ENCODE measurements at regions not wholly inside any gene's neighbourhood (a gene's known extent, or its start where the extent isn't known, plus 50 kb on each side); places are given as distances from the start of the nearest gene placed in this dataset.

- TF ChIP-seq EZH2 (IDR thresholded peaks at IDR 0.05; ENCODE audit: insufficient read depth, poor library complexity, severe bottlenecking) = no peak
- no peak for TF ChIP-seq EZH2phosphoT487 (IDR thresholded peaks at IDR 0.05; ENCODE audit: insufficient read depth, low read depth)
Observed at GRCh38 chr10:7027237-7027912, 383.5 kb downstream of the SFMBT2 start.
